ENCODE measurements at regions not wholly inside any gene's neighbourhood (a gene's known extent, or its start where the extent isn't known, plus 50 kb on each side); places are given as distances from the start of the nearest gene placed in this dataset.

GRCh38 chr9:107064378-107064777, 201.4 kb downstream of the ZNF462 start:
- DNase-seq = no peak

- DNase-seq = no peak
Measured at GRCh38 chr9:107065549-107065948, 202.6 kb downstream of the ZNF462 start.

- no peak for DNase-seq
Measured at GRCh38 chr9:107067739-107068416, 204.9 kb downstream of the ZNF462 start.

- no peak for DNase-seq
Measured at GRCh38 chr9:107068581-107068980, 205.6 kb downstream of the ZNF462 start.

DNA sequence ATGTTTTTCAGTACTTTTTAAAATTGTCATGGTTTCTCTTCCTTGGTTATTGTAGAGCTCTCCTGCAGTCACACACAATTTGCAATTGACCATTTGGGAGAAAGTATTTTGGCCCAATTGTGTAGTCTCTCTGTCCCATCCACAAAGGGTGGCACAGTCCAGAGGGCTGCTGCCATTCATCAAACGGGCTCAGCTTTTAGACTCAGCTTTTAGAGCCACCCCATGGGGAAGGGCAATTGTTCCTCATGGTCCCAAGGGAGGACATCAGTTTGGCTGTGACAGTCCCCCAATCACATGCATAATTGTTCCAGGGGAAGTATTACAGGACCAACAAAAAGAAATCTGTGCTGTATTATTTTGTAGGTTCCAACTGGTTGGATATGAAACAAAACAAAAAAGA, 207.6 kb downstream of the ZNF462 start:
- DNase-seq = no peak

DNA sequence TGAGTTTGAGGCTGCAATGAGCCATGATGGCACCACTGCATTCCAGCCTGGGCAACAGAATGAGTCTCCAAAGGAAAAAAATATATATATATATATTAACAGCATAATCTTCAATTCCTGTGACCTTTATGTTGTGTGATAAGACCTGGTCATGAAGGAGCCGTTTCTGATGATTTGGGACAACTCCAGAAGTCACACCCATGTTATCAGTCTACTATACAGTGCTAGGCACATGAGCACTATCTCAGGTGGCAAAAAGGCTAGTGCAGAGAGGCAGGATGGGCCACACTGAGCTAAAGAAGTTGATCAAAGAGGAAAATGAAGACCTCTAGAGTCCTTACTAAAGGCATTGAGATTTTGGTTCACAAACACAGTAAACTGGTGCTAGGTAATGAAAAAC, 205.0 kb upstream of the RAD23B start:
- no peak for DNase-seq

- DNase-seq = no peak
Measured at GRCh38 chr9:107079589-107079988, 203.5 kb upstream of the RAD23B start.

- DNase-seq = no peak
Measured at GRCh38 chr9:107080130-107080529, 202.9 kb upstream of the RAD23B start.

- DNase-seq = no peak
Measured at GRCh38 chr9:107086460-107086859, 196.6 kb upstream of the RAD23B start.

DNA sequence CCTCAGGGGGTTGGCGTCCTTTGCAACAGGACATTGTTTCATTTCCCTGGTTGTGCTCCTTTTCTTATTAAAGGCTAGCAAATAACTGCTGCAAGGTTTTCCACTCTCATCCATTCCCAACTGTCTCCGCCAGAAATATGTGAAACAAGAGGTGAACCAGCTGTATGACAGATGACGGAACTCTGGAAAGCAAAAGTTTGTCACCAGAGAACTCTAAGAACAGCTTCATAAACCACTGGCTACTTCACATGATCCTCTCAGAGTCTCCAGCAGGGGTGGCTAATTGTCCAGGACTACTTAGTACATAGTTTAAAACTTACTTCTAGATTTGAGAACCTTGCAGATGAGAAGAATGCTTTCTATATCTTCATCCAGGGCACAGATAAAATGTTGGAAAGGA, 195.9 kb upstream of the RAD23B start:
- no peak for DNase-seq

DNA sequence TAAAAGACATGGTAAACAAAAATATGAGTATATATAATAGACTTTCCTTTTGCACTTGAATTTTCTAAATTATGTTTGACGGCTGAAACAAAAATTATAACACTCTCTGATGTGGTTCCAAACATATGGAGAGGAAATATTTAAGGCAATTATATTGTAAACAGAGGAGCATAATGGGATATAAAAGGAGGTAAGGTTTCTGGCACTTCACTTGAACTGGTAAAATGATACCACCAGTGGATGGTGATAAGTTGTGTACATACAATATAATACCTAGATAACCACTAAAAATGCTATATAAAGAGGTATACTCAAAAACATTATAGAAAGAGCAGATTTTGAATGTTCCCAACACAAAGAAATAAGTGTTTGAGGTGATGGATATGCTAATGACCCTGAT, 192.9 kb upstream of the RAD23B start:
- no peak for DNase-seq

DNA sequence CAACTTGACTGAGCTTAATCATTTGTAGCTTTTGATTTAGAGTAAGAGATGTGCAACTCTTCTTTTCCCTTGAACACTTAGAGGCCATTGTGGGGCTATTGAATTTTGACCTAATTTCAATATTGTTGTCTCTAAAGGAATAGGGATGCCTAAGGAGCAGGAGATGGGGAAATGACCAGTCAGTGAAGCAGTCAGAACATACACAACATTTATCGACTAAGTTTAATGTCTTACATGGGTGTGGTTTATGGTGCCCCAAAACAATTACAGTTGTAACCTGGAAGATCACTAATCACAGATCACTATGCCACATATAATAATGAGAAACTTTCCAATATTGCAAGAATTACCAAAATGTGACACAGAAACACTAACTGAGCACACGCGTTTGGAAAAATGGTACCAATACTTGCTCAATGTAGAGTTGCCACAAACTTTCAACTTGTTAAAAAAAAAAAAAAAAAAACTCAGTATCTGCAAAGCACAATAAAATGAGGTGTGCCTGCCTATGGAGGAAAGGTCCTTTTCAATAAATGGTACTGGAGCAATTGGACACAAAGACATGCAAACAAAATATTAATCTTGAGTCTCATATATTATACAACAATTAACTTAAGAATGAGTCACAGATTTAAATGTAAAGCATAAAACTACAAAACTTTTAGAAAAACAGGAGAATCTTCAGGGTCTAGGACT, 189.6 kb upstream of the RAD23B start:
- DNase-seq = no peak

GRCh38 chr9:107094370-107094769, 188.7 kb upstream of the RAD23B start:
- DNase-seq = no peak

- DNase-seq = no peak
Measured at GRCh38 chr9:107100591-107100990, 182.5 kb upstream of the RAD23B start.

DNA sequence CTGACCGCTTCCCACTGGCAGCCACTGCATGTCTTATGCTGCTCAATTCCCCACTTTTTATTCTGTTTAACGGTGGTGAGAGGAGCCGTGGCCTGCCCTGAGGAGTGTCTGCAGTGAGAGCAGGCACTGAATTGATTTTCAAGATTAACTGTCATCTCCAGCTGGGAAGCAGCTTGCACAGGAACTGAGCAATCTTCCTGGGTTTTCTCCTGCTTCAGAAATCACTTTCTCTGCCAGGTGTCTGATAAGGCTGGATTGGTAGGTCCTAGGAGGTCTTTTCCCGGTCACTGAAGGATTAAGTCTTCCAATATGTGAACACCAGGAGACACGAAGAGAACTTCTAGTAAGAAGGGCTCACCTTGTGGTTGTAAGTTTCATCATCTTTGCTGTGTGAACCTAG, 181.1 kb upstream of the RAD23B start:
- DNase-seq = no peak

DNA sequence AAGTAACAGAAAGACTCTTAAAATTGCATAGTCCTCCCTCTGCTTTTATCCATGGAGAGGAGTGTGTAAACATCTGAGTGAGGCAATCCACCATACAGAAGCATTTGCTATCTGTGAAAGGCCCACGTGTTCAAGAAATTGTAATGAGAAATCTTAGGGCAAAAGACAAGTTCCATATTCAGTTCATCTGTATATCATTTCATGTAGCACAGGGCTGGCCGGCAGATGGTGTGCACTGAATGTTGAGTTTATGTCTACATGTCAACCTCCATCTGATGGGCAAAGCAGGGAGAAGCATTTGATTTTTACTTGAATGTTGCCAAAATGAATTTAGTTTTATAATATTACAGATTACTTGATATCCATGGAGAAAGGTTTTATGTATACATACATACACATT, 179.5 kb upstream of the RAD23B start:
- no peak for DNase-seq

DNA sequence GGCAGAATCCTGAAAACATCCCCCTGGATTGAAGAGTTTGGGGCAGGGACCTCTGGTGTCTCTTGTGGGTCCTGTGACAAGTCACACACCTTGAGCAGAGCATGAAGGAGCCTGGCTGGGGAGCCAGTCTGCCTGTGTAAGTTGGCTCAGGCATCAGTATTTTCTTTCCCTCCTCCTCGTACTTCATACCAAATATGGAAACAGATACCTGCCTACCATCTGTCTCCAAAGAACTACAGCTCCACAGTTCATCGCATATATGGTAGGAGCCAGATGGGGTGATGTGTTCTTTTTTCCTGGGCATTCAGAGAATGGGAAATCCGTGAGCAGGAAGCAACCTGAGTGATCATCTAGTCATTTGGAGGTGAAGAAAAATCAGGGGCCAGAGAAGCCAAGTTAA, 177.3 kb upstream of the RAD23B start:
- peak; percentile 9 for DNase-seq

DNA sequence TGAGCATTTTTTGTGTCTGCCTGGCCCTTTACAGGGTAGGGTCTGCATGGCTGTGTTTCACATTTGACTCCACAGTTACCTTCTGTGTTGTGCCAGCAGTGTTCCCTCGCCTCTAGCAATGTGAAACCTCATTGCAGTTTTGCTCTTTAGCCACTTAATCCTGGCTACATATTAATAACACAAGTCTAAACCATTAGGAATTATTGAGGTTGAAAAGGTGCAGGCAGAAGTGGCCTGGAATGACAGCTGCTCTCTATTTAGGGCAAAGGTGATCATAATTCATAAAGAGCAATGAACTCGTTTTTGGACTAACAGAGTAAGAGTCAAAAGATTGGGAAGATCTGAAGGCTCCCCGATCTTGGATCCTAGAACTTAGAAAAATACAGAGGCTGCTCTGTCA, 176.7 kb upstream of the RAD23B start:
- DNase-seq = no peak

GRCh38 chr9:107108342-107109130, 174.5 kb upstream of the RAD23B start:
- no peak for DNase-seq

DNA sequence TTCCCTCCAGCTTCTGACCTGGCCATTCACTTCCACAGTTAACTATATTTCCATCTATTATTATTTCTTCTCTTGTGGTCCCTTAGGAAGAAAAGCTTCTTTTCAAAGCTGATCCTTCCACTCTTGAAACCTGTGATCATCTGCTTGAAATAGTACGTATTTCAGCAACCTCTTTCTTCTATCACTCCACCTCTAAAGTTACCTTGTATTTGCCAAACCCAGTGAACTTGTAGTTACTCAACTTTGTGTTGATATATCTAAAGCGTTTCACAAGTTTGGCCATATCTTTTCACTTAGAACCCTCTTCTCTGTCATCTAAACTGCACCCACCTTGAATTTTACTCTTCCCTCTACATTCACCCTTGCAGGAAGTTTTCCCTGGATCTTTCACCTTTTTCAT, 173.8 kb upstream of the RAD23B start:
- no peak for DNase-seq

DNA sequence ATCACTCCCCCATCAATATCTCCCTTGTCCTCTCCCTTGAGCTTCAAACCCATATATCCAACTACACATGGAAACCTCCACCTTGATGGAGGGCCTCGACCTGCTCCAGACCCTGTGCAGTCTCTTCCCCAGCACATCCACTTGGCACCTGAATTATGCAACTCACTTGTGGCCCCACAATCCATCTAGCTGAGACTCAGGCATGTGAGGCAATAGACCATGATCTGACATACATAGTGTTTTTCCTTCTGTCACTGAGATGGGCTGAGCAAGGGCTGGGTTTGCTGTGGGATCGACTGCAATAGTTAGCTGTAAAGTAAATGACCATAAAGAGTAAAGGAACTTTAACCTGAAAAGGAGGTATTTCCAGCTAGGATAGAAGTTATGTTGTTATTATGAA, 172.9 kb upstream of the RAD23B start:
- DNase-seq = no peak

GRCh38 chr9:107112707-107113243, 170.3 kb upstream of the RAD23B start:
- no peak for DNase-seq

DNA sequence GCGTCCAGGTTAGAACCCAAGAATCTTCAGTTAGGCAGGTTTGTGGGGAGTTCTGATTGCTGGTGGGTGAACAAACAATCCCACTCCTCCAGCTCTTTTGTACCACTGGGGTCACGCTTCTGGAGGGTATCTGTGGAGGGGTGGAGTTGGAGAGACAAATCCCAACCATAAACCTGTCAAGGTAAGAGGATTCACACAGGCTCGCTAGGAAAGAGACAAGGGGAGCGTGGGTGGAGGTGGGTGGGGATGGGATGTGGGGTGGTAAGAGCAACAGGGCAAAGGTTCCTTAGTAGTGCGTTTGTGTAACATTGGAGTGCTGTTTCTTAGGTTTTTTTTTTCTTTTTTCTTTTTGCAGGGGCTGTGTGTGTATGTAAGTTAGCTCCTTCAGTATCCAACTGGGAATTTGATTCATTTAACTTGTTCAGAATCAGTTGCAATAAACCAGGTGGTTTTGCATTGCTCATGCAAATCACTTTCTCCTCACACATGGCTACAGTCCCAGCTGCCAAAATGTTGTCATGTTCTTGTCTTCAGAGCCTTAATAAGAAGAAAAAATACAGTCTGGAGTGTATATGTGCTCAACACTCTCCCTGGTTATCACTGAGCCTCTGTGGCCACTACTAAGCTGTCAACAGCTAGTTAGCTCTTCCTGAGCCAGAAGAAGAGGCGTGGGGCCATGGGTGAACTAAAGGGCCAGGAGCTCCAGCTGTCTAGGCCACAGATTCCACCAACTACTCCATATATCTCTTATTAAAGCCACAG, 164.0 kb upstream of the RAD23B start:
- no peak for DNase-seq

Measured in NCI-H2029 (cell line).